ENCODE measurements at regions not wholly inside any gene's neighbourhood (a gene's known extent, or its start where the extent isn't known, plus 50 kb on each side); places are given as distances from the start of the nearest gene placed in this dataset.

GRCh38 chr9:71485326-71485725, 283.0 kb downstream of the CEMIP2 start:
- Mint-ChIP-seq H3K4me1 (no peaks in the 10 kb centered on the region), H3K9me3 (no peaks in the 10 kb centered on the region), H3K4me3 (no peak overlapping the region), H3K27ac (no peak overlapping the region), H3K27me3 (ENCODE audit: low read depth in 2 of 2) (peaks cover 0 to 8% of the 10 kb centered on the region in 2 donors), H3K36me3 (no peaks in the 10 kb centered on the region)
- TF ChIP-seq CTCF (IDR thresholded peaks at IDR 0.05), result no peak
- Histone ChIP-seq H3K4me3 (ENCODE audit: low read length) (no peak overlapping the region), H3K27ac (ENCODE audit: low read length) (no peak overlapping the region), H3K9me3 (ENCODE audit: control insufficient read depth, insufficient read depth, low read length) (no peaks in the 10 kb centered on the region), H3K27me3 (ENCODE audit: control insufficient read depth, insufficient read depth, low read length) (no peaks in the 10 kb centered on the region), H3K36me3 (ENCODE audit: control insufficient read depth, insufficient read depth, low read length) (no peaks in the 10 kb centered on the region), H3K4me1 (ENCODE audit: control insufficient read depth, insufficient read depth, low read length) (no peaks in the 10 kb centered on the region)
- no peak for ATAC-seq
- 93% methylated on average over 2 of the region's 2 CpGs for WGBS (ENCODE audit: insufficient coverage)
- intact Hi-C loops (cut with micrococcal nuclease), result no loop called here
- DNase-seq, result no peak

DNA sequence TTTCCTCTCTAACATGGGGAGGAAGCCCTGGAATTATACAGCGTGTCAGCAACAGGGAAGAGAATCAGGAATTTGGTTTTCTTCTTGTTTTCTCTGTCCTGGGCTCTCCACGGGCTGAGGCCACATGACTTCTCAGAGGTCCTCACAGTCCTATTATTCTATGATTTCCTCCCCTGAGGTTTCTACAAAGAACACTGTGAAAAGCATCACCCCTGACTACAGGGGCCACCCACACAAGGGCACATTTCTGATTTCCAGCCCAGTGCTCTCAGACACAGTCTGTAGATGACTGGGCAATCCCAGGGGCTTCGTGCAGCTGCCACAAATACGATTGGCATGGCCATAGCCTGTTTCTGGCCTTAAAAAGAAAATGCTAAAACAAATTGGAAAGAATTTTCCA, 284.9 kb downstream of the CEMIP2 start:
- Histone ChIP-seq H3K9me3 (ENCODE audit: control insufficient read depth, insufficient read depth, low read length) (no peaks in the 10 kb centered on the region), H3K27ac (ENCODE audit: low read length) (no peak overlapping the region), H3K4me3 (ENCODE audit: low read length) (no peak overlapping the region), H3K27me3 (ENCODE audit: control insufficient read depth, insufficient read depth, low read length) (no peaks in the 10 kb centered on the region), H3K36me3 (ENCODE audit: control insufficient read depth, insufficient read depth, low read length) (no peaks in the 10 kb centered on the region), H3K4me1 (ENCODE audit: control insufficient read depth, insufficient read depth, low read length) (no peaks in the 10 kb centered on the region)
- Mint-ChIP-seq H3K4me1 (no peaks in the 10 kb centered on the region), H3K9me3 (no peaks in the 10 kb centered on the region), H3K36me3 (no peaks in the 10 kb centered on the region), H3K27me3 (ENCODE audit: low read depth in 2 of 2) (peaks cover 0 to 7% of the 10 kb centered on the region in 2 donors), H3K4me3 (no peak overlapping the region), H3K27ac (no peak overlapping the region)
- ATAC-seq (no peak), DNase-seq (no peak)
- WGBS (ENCODE audit: insufficient coverage), result 56% methylated on average over 4 of the region's 4 CpGs
- TF ChIP-seq CTCF (IDR thresholded peaks at IDR 0.05), result no peak
- intact Hi-C loops (cut with micrococcal nuclease), result no loop called here

- H3K4me1 Mint-ChIP-seq, result no peaks in the 10 kb centered on the region
- intact Hi-C loops (cut with micrococcal nuclease), result no loop called here
- Histone ChIP-seq H3K27ac (ENCODE audit: low read length) (no peak overlapping the region), H3K4me3 (ENCODE audit: low read length) (no peak overlapping the region), H3K27me3 (ENCODE audit: control insufficient read depth, insufficient read depth, low read length) (peaks cover 3% of the 10 kb centered on the region), H3K9me3 (ENCODE audit: control insufficient read depth, insufficient read depth, low read length) (no peaks in the 10 kb centered on the region), H3K4me1 (ENCODE audit: control insufficient read depth, insufficient read depth, low read length) (no peaks in the 10 kb centered on the region), H3K36me3 (ENCODE audit: control insufficient read depth, insufficient read depth, low read length) (no peaks in the 10 kb centered on the region)
- H3K9me3 Mint-ChIP-seq, result no peaks in the 10 kb centered on the region
- no peak overlapping the region for H3K27ac Mint-ChIP-seq
- ATAC-seq (no peak), DNase-seq (no peak)
- no peaks in the 10 kb centered on the region for H3K36me3 Mint-ChIP-seq
- H3K27me3 Mint-ChIP-seq (ENCODE audit: low read depth in 2 of 2), result no peaks in the 10 kb centered on the region
- 90% methylated on average over 3 of the region's 4 CpGs for WGBS (ENCODE audit: insufficient coverage)
- no peak overlapping the region for H3K4me3 Mint-ChIP-seq
- no peak for TF ChIP-seq CTCF (IDR thresholded peaks at IDR 0.05)
Observed at GRCh38 chr9:71479621-71480020, 288.7 kb downstream of the CEMIP2 start.

DNA sequence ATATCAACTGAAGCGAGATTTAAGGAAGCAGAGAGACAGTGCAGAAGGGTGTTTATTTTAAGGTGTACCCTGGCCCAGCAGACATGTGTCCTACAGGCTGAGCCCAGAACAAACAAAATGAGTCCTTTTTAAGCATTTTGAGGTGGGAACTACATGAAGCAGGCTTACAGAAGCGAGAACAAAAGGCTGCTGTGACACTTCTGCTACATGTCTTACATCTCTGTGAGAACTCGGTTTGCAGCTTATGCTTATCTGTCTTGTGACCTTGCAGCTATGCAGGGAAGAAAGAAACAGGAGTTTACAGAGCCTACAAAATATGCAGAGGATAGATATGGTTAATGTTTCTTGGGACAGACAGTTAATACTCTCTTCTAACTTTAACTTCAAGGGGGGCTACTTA, 295.9 kb downstream of the CEMIP2 start:
- intact Hi-C loops (cut with micrococcal nuclease), result no loop called here
- H3K4me3 ChIP-seq (ENCODE audit: low read length), result no peak overlapping the region
- H3K36me3 Mint-ChIP-seq, result no peaks in the 10 kb centered on the region
- peaks cover 3% of the 10 kb centered on the region for H3K27me3 ChIP-seq (ENCODE audit: control insufficient read depth, insufficient read depth, low read length)
- no peaks in the 10 kb centered on the region for H3K9me3 ChIP-seq (ENCODE audit: control insufficient read depth, insufficient read depth, low read length)
- no peak for DNase-seq
- no peaks in the 10 kb centered on the region for H3K4me1 Mint-ChIP-seq
- no peak overlapping the region for H3K27ac ChIP-seq (ENCODE audit: low read length)
- peaks cover 0 to 3% of the 10 kb centered on the region in 2 donors for H3K9me3 Mint-ChIP-seq
- H3K27me3 Mint-ChIP-seq (ENCODE audit: low read depth in 2 of 2), result peaks cover 5 to 11% of the 10 kb centered on the region in 2 donors
- ATAC-seq, result no peak
- no peaks in the 10 kb centered on the region for H3K36me3 ChIP-seq (ENCODE audit: control insufficient read depth, insufficient read depth, low read length)
- TF ChIP-seq CTCF (IDR thresholded peaks at IDR 0.05), result no peak
- no peak overlapping the region for H3K27ac Mint-ChIP-seq
- 59% methylated on average over 3 of the region's 3 CpGs for WGBS (ENCODE audit: insufficient coverage)
- H3K4me3 Mint-ChIP-seq, result no peak overlapping the region
- no peaks in the 10 kb centered on the region for H3K4me1 ChIP-seq (ENCODE audit: control insufficient read depth, insufficient read depth, low read length)
